ENCODE measurements at regions not wholly inside any gene's neighbourhood (a gene's known extent, or its start where the extent isn't known, plus 50 kb on each side); places are given as distances from the start of the nearest gene placed in this dataset.

- Histone ChIP-seq H3K27ac (no peak overlapping the region), H3K36me3 (no peaks in the 10 kb centered on the region), H3K27me3 (no peaks in the 10 kb centered on the region), H3K9me3 (no peaks in the 10 kb centered on the region), H3K4me3 (no peak overlapping the region), H3K4me1 (ENCODE audit: insufficient read depth) (no peaks in the 10 kb centered on the region)
- WGBS, 3 donors, result 76 to 80% (median 76%) methylated on average over 2 of the region's 2 CpGs
- TF ChIP-seq POLR2A (IDR thresholded peaks at IDR 0.05) (no peak), CTCF (IDR thresholded peaks at IDR 0.05) (no peak), EP300 (IDR thresholded peaks at IDR 0.05) (no peak)
- DNase-seq, result no peak
- intact Hi-C loops (cut with DNase I), result no loop called here
These were observed 240.5 kb upstream of the TUSC1 start for GRCh38 chr9:25918761-25919160.

- H3K27ac ChIP-seq, result no peak overlapping the region
- no peaks in the 10 kb centered on the region for H3K4me1 ChIP-seq (ENCODE audit: insufficient read depth)
- no peaks in the 10 kb centered on the region for H3K36me3 ChIP-seq
- DNase-seq, result no peak
- intact Hi-C loops (cut with DNase I), result no loop called here
- TF ChIP-seq POLR2A (IDR thresholded peaks at IDR 0.05) (no peak), CTCF (IDR thresholded peaks at IDR 0.05) (no peak), EP300 (IDR thresholded peaks at IDR 0.05) (no peak)
- H3K9me3 ChIP-seq, result no peaks in the 10 kb centered on the region
- H3K4me3 ChIP-seq, result no peak overlapping the region
- no peaks in the 10 kb centered on the region for H3K27me3 ChIP-seq
These were observed 239.6 kb upstream of the TUSC1 start for GRCh38 chr9:25917731-25918362.

GRCh38 chr9:25913806-25914205 is 235.6 kb upstream of the TUSC1 start:
- Histone ChIP-seq H3K36me3 (no peaks in the 10 kb centered on the region), H3K9me3 (no peaks in the 10 kb centered on the region), H3K4me3 (no peak overlapping the region), H3K4me1 (ENCODE audit: insufficient read depth) (no peaks in the 10 kb centered on the region), H3K27ac (no peak overlapping the region), H3K27me3 (no peaks in the 10 kb centered on the region)
- intact Hi-C loops (cut with DNase I), result no loop called here
- no peak for TF ChIP-seq EP300 (IDR thresholded peaks at IDR 0.05)
- TF ChIP-seq POLR2A (IDR thresholded peaks at IDR 0.05), result no peak
- TF ChIP-seq CTCF (IDR thresholded peaks at IDR 0.05), result no peak
- no peak for DNase-seq
- WGBS, 3 donors, result 78 to 87% (median 83%) methylated on average over 4 of the region's 4 CpGs

DNA sequence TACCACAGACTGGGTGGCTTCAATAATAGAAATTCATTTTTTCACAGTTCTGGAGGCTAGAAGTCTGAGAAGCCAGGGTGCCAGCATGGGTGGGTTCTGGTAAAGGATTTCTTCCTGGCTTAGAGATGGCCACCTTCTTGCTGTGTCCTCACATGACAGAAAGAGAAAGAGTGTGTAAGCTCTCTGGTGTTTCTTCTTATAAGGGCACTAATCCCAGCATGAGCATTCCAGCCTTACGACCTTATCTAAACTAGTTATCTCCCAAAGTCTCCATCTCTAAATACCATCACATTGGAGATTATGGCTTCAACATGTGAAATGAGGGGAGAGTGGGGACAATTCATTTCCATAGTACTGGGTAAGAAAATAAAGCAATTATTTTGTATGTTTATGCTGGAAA is 226.5 kb upstream of the TUSC1 start:
- intact Hi-C loops (cut with DNase I), result no loop called here
- Histone ChIP-seq H3K4me3 (no peak overlapping the region), H3K9me3 (no peaks in the 10 kb centered on the region), H3K27ac (no peak overlapping the region), H3K27me3 (no peaks in the 10 kb centered on the region), H3K36me3 (no peaks in the 10 kb centered on the region), H3K4me1 (ENCODE audit: insufficient read depth) (no peaks in the 10 kb centered on the region)
- DNase-seq, result no peak
- WGBS, 3 donors, result 58 to 69% (median 62%) methylated on average over 1 of the region's 1 CpG
- TF ChIP-seq EP300 (IDR thresholded peaks at IDR 0.05), result no peak
- no peak for TF ChIP-seq CTCF (IDR thresholded peaks at IDR 0.05)
